HEK293T (cell line): ENCODE measurements at regions not wholly inside any gene's neighbourhood (a gene's known extent, or its start where the extent isn't known, plus 50 kb on each side); places are given as distances from the start of the nearest gene placed in this dataset.

Source experiments
- BHLHE40 ChIP-seq: fragments of 450-650 bp; IDR thresholded peaks from 2 replicates; pipeline ENCODE4 v1.6.1; 2016; ENCODE audit warnings: mild to moderate bottlenecking, moderate library complexity, borderline replicate concordance
- ELF4 ChIP-seq: fragments of 450-650 bp; IDR thresholded peaks from 2 replicates; pipeline ENCODE4 v1.6.1; 2017; ENCODE audit warnings: antibody characterized with exemption
- FOXM1 ChIP-seq: fragments of 450-650 bp; IDR thresholded peaks from 2 replicates; pipeline ENCODE4 v1.6.1; 2017; ENCODE audit warnings: mild to moderate bottlenecking, borderline replicate concordance
- HDGF ChIP-seq: fragments of 450-650 bp; IDR thresholded peaks from 2 replicates; pipeline ENCODE4 v1.6.1; 2017; ENCODE audit warnings: antibody characterized with exemption, borderline replicate concordance
- LEF1 ChIP-seq: fragments of 450-650 bp; IDR thresholded peaks from 2 replicates; pipeline ENCODE4 v1.6.1; 2017; ENCODE audit warnings: mild to moderate bottlenecking, borderline replicate concordance
- NFRKB ChIP-seq: fragments of 450-650 bp; IDR thresholded peaks from 2 replicates; pipeline ENCODE4 v1.6.1; 2016; ENCODE audit warnings: mild to moderate bottlenecking, moderate library complexity
- SP1 ChIP-seq: fragments of 450-650 bp; IDR thresholded peaks from 2 replicates; pipeline ENCODE4 v1.6.1; 2017
- SUZ12 ChIP-seq: fragments of 450-650 bp; IDR thresholded peaks from 2 replicates; pipeline ENCODE4 v1.6.1; 2016; ENCODE audit warnings: mild to moderate bottlenecking
- TARDBP ChIP-seq: fragments of 450-650 bp; IDR thresholded peaks from 2 replicates; pipeline ENCODE4 v1.6.1; 2016
- ZNF384 ChIP-seq: fragments of 450-650 bp; IDR thresholded peaks from 2 replicates; pipeline ENCODE4 v1.6.1; 2016
- TF ChIP-seq, protein P1 (sequence below): fragments of 450-650 bp; IDR thresholded peaks from 2 replicates; pipeline ENCODE4 v1.6.1; 2016

- TF ChIP-seq TARDBP, result no peak
- no peak for TF ChIP-seq ZNF384
- TF ChIP-seq LEF1, result no peak
- no peak for TF ChIP-seq BHLHE40
- no peak for TF ChIP-seq SUZ12
- TF ChIP-seq, protein P1, sequence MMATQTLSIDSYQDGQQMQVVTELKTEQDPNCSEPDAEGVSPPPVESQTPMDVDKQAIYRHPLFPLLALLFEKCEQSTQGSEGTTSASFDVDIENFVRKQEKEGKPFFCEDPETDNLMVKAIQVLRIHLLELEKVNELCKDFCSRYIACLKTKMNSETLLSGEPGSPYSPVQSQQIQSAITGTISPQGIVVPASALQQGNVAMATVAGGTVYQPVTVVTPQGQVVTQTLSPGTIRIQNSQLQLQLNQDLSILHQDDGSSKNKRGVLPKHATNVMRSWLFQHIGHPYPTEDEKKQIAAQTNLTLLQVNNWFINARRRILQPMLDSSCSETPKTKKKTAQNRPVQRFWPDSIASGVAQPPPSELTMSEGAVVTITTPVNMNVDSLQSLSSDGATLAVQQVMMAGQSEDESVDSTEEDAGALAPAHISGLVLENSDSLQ, result no peak
- TF ChIP-seq NFRKB, result no peak
- no peak for TF ChIP-seq HDGF
- no peak for TF ChIP-seq FOXM1
- TF ChIP-seq ELF4, result no peak
- TF ChIP-seq SP1, result no peak
Observed at GRCh38 chr13:22880741-22881720, 299.7 kb upstream of the SGCG start.
